ENCODE measurements at regions not wholly inside any gene's neighbourhood (a gene's known extent, or its start where the extent isn't known, plus 50 kb on each side); places are given as distances from the start of the nearest gene placed in this dataset.

- no peak overlapping the region for H3K9ac ChIP-seq (ENCODE audit: low read length)
- H4K20me1 ChIP-seq (ENCODE audit: insufficient read depth), result no peaks in the 10 kb centered on the region; the same call in 1 of the 2 replicates
- no peak overlapping the region for H3K27ac ChIP-seq (ENCODE audit: low read depth, low read length)
- no peaks in the 10 kb centered on the region for H3K4me1 ChIP-seq (ENCODE audit: control insufficient read depth in 1 of 2, insufficient read depth in 2 of 2, low read length in 2 of 2)
- no peaks in the 10 kb centered on the region for H3K27me3 ChIP-seq (ENCODE audit: insufficient read depth, low read length)
- ChIA-PET POLR2A (no interaction called here), CTCF (no interaction called here), RAD21 (ENCODE audit: low non-redundant PET in 1 of 2, low total read pairs in 2 of 2, uncharacterized antibody in 2 of 2, unreplicated experiment in 2 of 2) (no interaction called here)
- H3K79me2 ChIP-seq (ENCODE audit: insufficient read depth, low read length), result no peaks in the 10 kb centered on the region
- no peak overlapping the region for H3K4me3 ChIP-seq (replicated peaks in 1 of 2; ENCODE audit: low read depth in 1 of 2, low read length in 2 of 2)
- ATAC-seq (no peak), DNase-seq (ENCODE audit: low read depth, low spot score) (no peak)
- no TSS peak for BruUV-seq (replicated peaks)
- no peak overlapping the region for H2AFZ ChIP-seq (ENCODE audit: low read depth, low read length, poor library complexity, severe bottlenecking)
- TF ChIP-seq TCF7L2 (IDR thresholded peaks at IDR 0.05; ENCODE audit: borderline replicate concordance, extremely low read depth, insufficient read depth, insufficient read length), result no peak
- H3K36me3 ChIP-seq (ENCODE audit: control insufficient read depth in 1 of 2, insufficient read depth in 2 of 2, low read length in 2 of 2), result no peaks in the 10 kb centered on the region
- H3K4me2 ChIP-seq (ENCODE audit: low read length), result no peak overlapping the region
- peaks cover 0 to 20% of the 10 kb centered on the region in 2 experiments; a peak in 2 of 4 replicates for H3K9me3 ChIP-seq (ENCODE audit: control insufficient read depth in 1 of 2, insufficient read depth in 1 of 2, low read depth in 1 of 2, low read length in 2 of 2)
- intact Hi-C loops (cut with micrococcal nuclease), result no loop called here
- H3K9me2 ChIP-seq (ENCODE audit: insufficient read depth), result no peaks in the 10 kb centered on the region
These were observed 656.8 kb upstream of the ANKRD30A start for GRCh38 chr10:36468620-36469019.

GRCh38 chr10:36465604-36466379 lies 659.6 kb upstream of the ANKRD30A start:
- ChIA-PET RAD21 (ENCODE audit: low non-redundant PET in 1 of 2, low total read pairs in 2 of 2, uncharacterized antibody in 2 of 2, unreplicated experiment in 2 of 2) (no interaction called here), POLR2A (no interaction called here), CTCF (no interaction called here)
- H3K27ac ChIP-seq (ENCODE audit: low read depth, low read length), result no peak overlapping the region
- H3K9ac ChIP-seq (ENCODE audit: low read length), result no peak overlapping the region
- H3K4me1 ChIP-seq (ENCODE audit: control insufficient read depth in 1 of 2, insufficient read depth in 2 of 2, low read length in 2 of 2), result no peaks in the 10 kb centered on the region
- no peak overlapping the region for H3K4me3 ChIP-seq (replicated peaks in 1 of 2; ENCODE audit: low read depth in 1 of 2, low read length in 2 of 2)
- no peaks in the 10 kb centered on the region for H3K36me3 ChIP-seq (ENCODE audit: control insufficient read depth in 1 of 2, insufficient read depth in 2 of 2, low read length in 2 of 2)
- ATAC-seq (no peak), DNase-seq (ENCODE audit: low read depth, low spot score) (no peak)
- H3K79me2 ChIP-seq (ENCODE audit: insufficient read depth, low read length), result no peaks in the 10 kb centered on the region
- no peak overlapping the region for H2AFZ ChIP-seq (ENCODE audit: low read depth, low read length, poor library complexity, severe bottlenecking)
- peaks cover 0 to 23% of the 10 kb centered on the region in 2 experiments; a peak in 2 of 4 replicates for H3K9me3 ChIP-seq (ENCODE audit: control insufficient read depth in 1 of 2, insufficient read depth in 1 of 2, low read depth in 1 of 2, low read length in 2 of 2)
- no TSS peak for BruUV-seq (replicated peaks)
- H4K20me1 ChIP-seq (ENCODE audit: insufficient read depth), result no peaks in the 10 kb centered on the region; the same call in 1 of the 2 replicates
- TF ChIP-seq FOSL1 (IDR thresholded peaks at IDR 0.05; ENCODE audit: low read depth) (no peak), ELF1 (IDR thresholded peaks at IDR 0.05; ENCODE audit: borderline replicate concordance, low read depth) (no peak), SRF (IDR thresholded peaks at IDR 0.05; ENCODE audit: low read depth) (no peak), RAD21 (IDR thresholded peaks at IDR 0.05; ENCODE audit: low read depth) (no peak), ZBTB33 (IDR thresholded peaks at IDR 0.05; ENCODE audit: extremely low read depth, insufficient replicate concordance, low read length) (no peak), EZH2phosphoT487 (IDR thresholded peaks at IDR 0.05; ENCODE audit: borderline replicate concordance) (no peak), ZFX (IDR thresholded peaks at IDR 0.05) (no peak), SIN3A (IDR thresholded peaks at IDR 0.05; ENCODE audit: low read depth) (no peak), REST (IDR thresholded peaks at IDR 0.05; ENCODE audit: low read depth) (no peak), ZNF274 (IDR thresholded peaks at IDR 0.05; ENCODE audit: low read depth, low read length) (no peak), CBX3 (IDR thresholded peaks at IDR 0.05; ENCODE audit: low read depth) (no peak), MAX (IDR thresholded peaks at IDR 0.05) (no peak), CEBPB (IDR thresholded peaks at IDR 0.05; ENCODE audit: low read depth) (no peak)
- no peaks in the 10 kb centered on the region for H3K9me2 ChIP-seq (ENCODE audit: insufficient read depth)
- H3K4me2 ChIP-seq (ENCODE audit: low read length), result no peak overlapping the region
- intact Hi-C loops (cut with micrococcal nuclease), result no loop called here
- H3K27me3 ChIP-seq (ENCODE audit: insufficient read depth, low read length), result no peaks in the 10 kb centered on the region
